GM23338 (cell line): ENCODE measurements at regions not wholly inside any gene's neighbourhood (a gene's known extent, or its start where the extent isn't known, plus 50 kb on each side); places are given as distances from the start of the nearest gene placed in this dataset.

Source experiments
- CREB1 ChIP-seq: fragments of 250-450 bp; sonication (Bioruptor Pico); IDR thresholded peaks from 2 replicates; pipeline ENCODE4 v1.5.0; 2020; ENCODE audit warnings: low read depth, mild to moderate bottlenecking, moderate library complexity
- CTCF ChIP-seq, 2 experiments: fragments of 200-600 bp in 1 of 2; sonication (generic) in 1 of 2; conservative IDR thresholded peaks; 2 replicates each; pipeline versions ENCODE4 v1.5.1 to v1.6.1; 2016 to 2017; ENCODE audit warnings: antibody characterized with exemption in 2 of 2, low read depth in 2 of 2, mild to moderate bottlenecking in 2 of 2, moderate library complexity in 1 of 2
- ETS1 ChIP-seq: IDR thresholded peaks from 2 replicates; pipeline ENCODE4 v1.6.1; 2016; ENCODE audit warnings: antibody characterized with exemption
- EZH2 ChIP-seq: fragments of 200-600 bp; sonication (generic); IDR thresholded peaks from one replicate; pipeline ENCODE4 v1.8.0; 2017; ENCODE audit warnings: antibody characterized with exemption, mild to moderate bottlenecking, low read depth; ENCODE audit not compliant: unreplicated experiment
- EZH2phosphoT487 ChIP-seq: fragments of 200-600 bp; sonication (generic); IDR thresholded peaks from one replicate; pipeline ENCODE4 v1.8.1; 2018; ENCODE audit warnings: antibody characterized with exemption; ENCODE audit not compliant: unreplicated experiment
- JUNB ChIP-seq: IDR thresholded peaks from one replicate; pipeline ENCODE4 v1.6.1; 2016; ENCODE audit warnings: antibody characterized with exemption; ENCODE audit not compliant: unreplicated experiment
- POLR2AphosphoS5 ChIP-seq: IDR thresholded peaks from 2 replicates; pipeline ENCODE4 v1.6.1; 2016; ENCODE audit warnings: antibody characterized with exemption, low read depth
- REST ChIP-seq: IDR thresholded peaks from one replicate; pipeline ENCODE4 v1.6.1; 2018; ENCODE audit warnings: antibody characterized with exemption; ENCODE audit not compliant: unreplicated experiment
- STAT1 ChIP-seq: IDR thresholded peaks from one replicate; pipeline ENCODE4 v1.6.1; 2016; ENCODE audit warnings: antibody characterized with exemption; ENCODE audit not compliant: unreplicated experiment
- ZNF114 ChIP-seq: fragments of 250-450 bp; sonication (Bioruptor Pico); IDR thresholded peaks from 2 replicates; pipeline ENCODE4 v1.5.0; 2020; ENCODE audit warnings: mild to moderate bottlenecking, moderate library complexity

DNA sequence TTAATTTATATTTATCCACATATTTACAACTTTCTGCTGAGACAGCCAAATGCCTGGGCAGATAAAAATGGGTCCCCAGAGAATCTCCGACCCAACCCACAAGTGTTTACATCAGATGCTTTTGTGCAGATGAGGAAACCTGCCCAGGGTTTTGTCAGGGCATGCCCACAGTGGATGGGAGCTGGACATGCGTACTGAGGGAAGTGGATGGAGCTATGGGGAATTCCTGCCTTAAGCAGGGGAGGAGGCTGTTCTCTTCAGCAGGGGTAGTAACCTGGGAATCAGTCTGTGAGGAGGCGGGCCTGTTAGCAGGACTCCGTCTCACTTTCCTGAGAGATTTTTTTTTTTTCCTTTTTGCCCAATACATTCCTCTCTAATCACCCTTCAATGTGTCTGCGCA lies 122.9 kb downstream of the RFC3 start:
- TF ChIP-seq CTCF (conservative IDR thresholded peaks at IDR 0.05; ENCODE audit: low read depth in 2 of 2) (no peak), REST (no peak), POLR2AphosphoS5 (no peak), EZH2 (no peak), ETS1 (no peak), EZH2phosphoT487 (no peak), ZNF114 (CRISPR knock-in tag) (no peak), JUNB (no peak), CREB1 (CRISPR knock-in tag) (no peak), STAT1 (no peak)
